ENCODE measurements at regions not wholly inside any gene's neighbourhood (a gene's known extent, or its start where the extent isn't known, plus 50 kb on each side); places are given as distances from the start of the nearest gene placed in this dataset.
"Not testable (repeated sequence)": the region's sequence is repeated elsewhere in the genome, so short reads cannot be mapped to it uniquely, and the experiment has no call there.

DNA sequence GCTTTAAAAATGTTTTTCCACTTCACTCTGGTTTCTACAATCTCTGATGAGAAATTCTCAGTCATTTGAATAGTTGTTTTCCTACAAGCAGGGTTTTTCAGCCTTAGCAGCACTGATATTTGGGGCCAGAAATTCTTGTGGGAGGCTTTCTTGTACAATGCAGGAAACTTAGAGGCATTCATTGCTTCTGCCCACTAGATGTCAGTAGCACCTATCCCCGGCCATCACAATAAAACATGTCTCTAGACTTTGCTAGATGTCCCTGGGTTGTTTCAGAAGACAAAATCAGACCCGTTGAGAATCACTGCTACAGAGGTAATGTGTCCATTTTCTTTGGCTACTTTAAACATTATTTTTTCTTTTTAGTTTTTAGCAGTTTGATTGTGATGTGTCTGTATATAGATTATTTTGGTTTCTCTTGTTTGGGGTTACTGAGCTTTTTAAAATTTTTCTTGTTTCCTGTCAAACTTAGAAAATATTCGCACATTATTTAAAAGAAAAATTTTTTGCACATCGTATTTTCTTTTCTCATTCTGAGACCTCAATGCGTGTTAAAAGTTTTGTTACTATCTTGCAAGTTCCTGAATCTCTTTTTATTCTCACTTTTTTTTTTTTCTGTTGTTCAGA, 60.8 kb upstream of the CCDC179 start:
- DNase-seq, result peak; percentile 34

GRCh38 chr11:22922672-22923071, 62.4 kb upstream of the CCDC179 start:
- no peak for DNase-seq

GRCh38 chr11:22923561-22923960, 63.3 kb upstream of the CCDC179 start:
- no peak for DNase-seq

DNA sequence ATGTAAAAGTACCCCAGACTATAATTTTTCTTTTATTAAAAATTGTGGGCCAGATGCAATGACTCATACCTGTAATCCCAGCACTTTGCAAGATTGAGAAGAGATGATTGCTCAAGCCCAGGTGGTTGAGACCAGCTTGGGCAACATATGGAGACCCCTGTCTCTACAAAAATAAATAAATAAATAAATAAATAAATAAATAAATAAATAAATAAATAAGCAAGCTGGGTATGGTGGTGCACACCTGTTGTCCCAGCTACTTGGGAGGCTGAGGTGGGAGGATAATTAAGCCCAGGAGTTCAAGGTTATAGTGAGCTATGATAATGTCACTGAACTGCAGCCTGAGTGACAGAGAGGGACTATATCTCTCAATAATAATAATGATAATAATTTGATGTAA, 66.1 kb upstream of the CCDC179 start:
- no peak for DNase-seq

GRCh38 chr11:22927793-22928192, 67.5 kb upstream of the CCDC179 start:
- DNase-seq, result no peak

GRCh38 chr11:22928207-22928917, 68.1 kb upstream of the CCDC179 start:
- DNase-seq, result no peak

DNA sequence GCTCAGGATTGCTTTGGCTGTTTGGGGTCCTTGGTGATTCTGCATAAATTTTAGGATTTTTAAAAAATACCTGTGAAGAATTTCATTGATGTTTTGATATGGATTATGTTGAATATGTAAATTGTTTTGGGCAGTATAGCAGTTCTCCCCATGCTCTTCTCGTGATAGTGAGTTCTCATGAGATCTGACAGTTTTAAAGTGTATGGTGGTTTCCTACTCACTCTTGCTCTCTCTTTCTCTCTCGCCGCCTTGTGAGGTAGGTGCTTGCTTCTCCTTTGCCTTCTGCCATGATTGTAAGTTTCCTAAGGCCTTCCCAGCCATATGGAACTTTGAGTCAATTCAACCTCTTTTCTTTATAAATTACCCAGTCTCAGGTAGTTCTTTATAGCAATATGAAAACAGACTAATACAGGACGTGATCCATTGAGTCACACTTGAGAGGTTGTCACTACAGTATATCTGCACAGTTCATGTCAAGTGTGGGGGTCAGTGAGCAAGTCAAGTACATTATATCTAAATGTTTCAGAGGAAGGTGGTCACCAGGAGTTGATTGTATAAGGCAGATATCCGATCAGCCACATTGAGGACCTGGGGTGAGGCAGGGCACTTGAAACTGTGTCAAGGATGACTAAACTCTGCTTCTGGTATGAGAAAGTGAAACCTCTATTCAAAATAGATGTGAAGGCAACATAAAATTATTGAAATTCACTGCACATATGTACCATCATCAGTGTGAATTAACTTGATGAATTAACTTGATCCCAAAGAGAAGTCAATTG, 70.7 kb upstream of the CCDC179 start:
- no peak for DNase-seq

- DNase-seq, result no peak
Observed at GRCh38 chr11:22938691-22939090, 78.4 kb upstream of the CCDC179 start.

- not testable (repeated sequence) for DNase-seq
Observed at GRCh38 chr11:22941544-22941943, 81.3 kb upstream of the CCDC179 start.

DNA sequence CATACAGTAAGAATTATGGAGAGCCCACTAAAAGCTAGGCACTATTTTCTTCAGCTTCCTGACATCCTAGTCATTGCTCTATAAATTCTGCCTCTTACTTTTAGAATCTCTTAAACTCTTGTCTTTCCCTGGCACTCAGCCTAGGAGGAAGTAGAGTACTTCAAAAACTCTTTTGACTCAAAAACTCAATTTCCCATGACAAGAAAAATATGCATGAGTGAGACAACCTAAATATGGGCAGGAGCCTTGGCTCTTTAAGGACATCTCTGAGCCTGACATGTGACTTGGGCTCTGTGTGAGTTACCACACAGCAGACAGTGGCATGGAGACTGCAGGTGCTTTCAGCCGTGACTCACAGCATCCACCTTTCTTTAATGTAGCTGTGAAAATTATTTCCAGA, 97.5 kb upstream of the CCDC179 start:
- no peak for DNase-seq

- no peak for DNase-seq
Observed at GRCh38 chr11:22974251-22974650, 114.0 kb upstream of the CCDC179 start.

DNA sequence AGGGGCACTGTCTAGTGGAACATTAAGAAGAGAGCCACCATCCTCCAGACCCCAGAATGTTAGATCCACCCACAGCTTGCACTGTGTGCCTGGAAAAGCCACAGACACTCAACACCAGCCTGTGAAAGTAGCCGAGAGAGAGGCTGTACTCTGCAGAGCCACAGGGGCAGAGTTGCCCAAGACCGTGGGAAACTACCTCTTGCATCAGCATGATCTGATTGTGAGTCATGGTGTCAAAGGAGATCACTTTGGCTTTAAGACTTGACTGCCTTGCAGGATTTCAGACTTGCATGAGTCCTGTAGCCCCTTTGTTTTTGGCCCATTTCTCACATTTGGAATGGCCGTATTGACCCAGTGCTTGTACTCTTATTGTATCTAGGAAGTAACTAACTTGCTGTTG, 115.9 kb upstream of the CCDC179 start:
- no peak for DNase-seq

- DNase-seq, result no peak
Observed at GRCh38 chr11:22982903-22983302, 122.6 kb upstream of the CCDC179 start.

GRCh38 chr11:22984045-22984444, 123.8 kb upstream of the CCDC179 start:
- no peak for DNase-seq

GRCh38 chr11:22989371-22989770, 129.1 kb upstream of the CCDC179 start:
- no peak for DNase-seq

- DNase-seq, result no peak
Observed at GRCh38 chr11:22991196-22991595, 130.9 kb upstream of the CCDC179 start.

GRCh38 chr11:23006730-23007129, 146.5 kb upstream of the CCDC179 start:
- no peak for DNase-seq

DNA sequence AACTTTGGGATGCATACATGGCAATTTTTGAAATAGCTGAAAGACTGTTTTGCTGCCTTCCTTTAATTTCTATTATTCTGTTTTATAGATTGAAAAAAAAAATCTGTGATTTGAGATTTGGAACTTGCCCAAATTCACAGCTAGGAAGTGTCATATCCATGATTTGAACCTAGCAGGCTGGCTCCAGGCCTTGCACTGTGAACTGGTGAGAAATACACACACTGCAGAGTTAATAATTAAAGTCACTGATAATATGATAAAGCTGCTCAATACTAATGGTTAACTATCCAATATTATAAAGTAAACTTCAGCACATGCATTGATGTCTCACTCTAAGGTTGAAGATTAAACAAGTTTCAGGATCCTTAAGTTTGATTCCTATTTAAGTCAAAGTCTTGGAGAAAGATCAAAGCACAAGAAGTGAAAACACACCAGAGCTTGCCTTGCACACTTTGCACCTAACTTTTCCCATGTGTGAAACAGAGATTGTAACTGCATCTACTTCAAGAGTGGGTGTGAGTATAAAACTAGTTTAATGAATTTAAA, 150.6 kb upstream of the CCDC179 start:
- no peak for DNase-seq

DNA sequence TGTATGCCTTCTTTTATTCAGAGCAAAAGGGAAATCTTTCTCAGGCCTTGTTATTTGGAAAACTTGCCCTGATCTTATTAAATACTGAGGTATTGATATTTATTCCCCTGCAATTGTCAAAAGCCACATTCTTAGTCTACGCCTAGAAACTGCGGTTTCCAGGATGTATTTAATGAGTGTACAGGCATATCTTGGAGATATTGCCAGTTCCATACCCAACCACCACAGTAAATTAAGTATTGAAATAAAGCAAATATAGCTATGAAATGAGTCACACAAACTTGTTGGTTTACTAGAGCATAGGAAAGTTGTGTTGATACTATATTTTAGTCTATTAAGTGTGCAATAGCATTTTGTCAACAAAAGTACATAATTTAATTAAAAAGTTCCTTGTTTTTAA, 152.7 kb upstream of the CCDC179 start:
- no peak for DNase-seq

GRCh38 chr11:23013509-23013908, 153.2 kb upstream of the CCDC179 start:
- no peak for DNase-seq

- DNase-seq, result peak; percentile 32
Observed at GRCh38 chr11:23021287-23021863, 161.1 kb upstream of the CCDC179 start.

- no peak for DNase-seq
Observed at GRCh38 chr11:23022854-23023253, 162.6 kb upstream of the CCDC179 start.

GRCh38 chr11:23023319-23023718, 163.0 kb upstream of the CCDC179 start:
- no peak for DNase-seq

Measured in COR-L47 (cell line).